RWPE1 (cell line): ENCODE measurements at regions not wholly inside any gene's neighbourhood (a gene's known extent, or its start where the extent isn't known, plus 50 kb on each side); places are given as distances from the start of the nearest gene placed in this dataset.

Source experiments
- CTCF ChIA-PET: fragments of 350-600 bp; sonication (Branson Sonifier 250); formaldehyde crosslinking; extraction: SDS; loops from one replicate; lab custom pipeline; 2021; lab: Yijun Ruan, JAX
- POLR2A ChIA-PET: fragments of 400-600 bp; formaldehyde crosslinking; extraction: SDS; loops from one replicate; lab custom pipeline; 2020; ENCODE audit warnings: antibody characterized with exemption; ENCODE audit not compliant: low non-redundant PET; lab: Yijun Ruan, JAX
- DNase-seq: peaks from one replicate; pipeline ENCODE4 v3.0.0; 2012; ENCODE audit warnings: low spot score
- H3K27ac ChIP-seq: fragments of 450-650 bp; 2 replicates; pipeline ENCODE4 v1.5.1; 2017
- TF ChIP-seq, protein P1 (sequence below): fragments of 450-650 bp; conservative IDR thresholded peaks from 2 replicates; pipeline ENCODE4 v1.5.1; 2017; ENCODE audit warnings: low read depth, mild to moderate bottlenecking

DNA sequence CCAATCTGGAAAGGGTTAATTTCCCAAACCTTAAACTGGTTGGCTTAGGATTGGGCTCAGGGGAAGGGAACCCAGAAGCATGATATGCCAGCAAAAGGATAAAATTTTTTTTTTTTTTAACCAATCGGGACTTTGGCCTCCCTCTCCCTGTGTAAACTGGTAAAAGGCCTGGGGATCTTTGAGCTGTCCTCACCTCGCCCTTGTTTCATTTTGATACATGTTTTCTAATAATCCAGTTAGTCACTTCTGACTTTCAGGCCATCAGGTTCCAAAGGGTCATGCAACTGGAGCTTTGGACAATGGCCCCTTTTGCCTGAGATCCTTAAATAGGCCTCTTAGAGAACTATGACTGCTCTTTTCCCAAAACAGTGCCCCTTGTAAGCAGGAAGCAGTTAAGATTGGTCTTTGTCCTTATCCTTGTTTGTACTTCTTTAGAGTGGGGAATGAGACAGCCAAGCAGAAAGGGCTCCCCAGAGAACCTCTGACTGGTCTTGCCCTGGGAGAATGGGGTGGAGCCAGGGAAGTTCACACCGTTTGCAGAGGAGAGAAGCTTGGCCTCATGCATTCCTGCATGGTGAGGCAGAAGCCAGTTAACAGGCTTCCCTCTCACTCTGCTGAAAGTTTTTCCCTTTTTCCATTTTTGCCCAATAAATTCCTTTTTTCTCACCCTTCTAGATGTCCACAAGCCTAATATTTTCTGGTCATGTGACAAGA lies 424.2 kb upstream of the CNTNAP2 start:
- CTCF ChIA-PET = no interaction called here

DNA sequence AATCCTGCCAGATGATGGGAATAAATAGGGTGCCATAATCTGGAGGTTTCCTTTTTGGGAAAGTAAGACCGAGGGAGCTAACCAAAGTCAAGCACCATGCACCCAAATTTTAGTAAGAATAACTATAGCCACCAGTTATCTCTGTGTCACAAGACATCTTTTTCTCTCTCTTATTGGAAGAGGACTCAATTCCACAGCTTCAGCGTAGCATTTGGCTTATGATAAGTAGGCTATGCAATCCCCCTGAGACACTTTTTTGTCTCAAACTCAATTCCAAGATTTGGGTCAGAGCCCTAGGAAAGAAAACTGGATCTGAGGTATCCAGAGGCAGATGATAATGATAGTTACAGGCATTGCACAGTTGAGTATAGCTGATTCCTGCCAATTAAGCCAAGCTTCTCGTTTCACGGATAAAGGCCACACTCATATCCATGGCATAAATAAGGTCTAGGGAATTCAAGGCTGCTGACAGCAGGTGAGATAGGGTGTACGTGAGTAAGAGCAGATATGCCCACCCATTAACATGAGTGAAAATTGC lies 425.2 kb upstream of the CNTNAP2 start:
- H3K27ac ChIP-seq = no peak overlapping the region
- TF ChIP-seq, protein P1, sequence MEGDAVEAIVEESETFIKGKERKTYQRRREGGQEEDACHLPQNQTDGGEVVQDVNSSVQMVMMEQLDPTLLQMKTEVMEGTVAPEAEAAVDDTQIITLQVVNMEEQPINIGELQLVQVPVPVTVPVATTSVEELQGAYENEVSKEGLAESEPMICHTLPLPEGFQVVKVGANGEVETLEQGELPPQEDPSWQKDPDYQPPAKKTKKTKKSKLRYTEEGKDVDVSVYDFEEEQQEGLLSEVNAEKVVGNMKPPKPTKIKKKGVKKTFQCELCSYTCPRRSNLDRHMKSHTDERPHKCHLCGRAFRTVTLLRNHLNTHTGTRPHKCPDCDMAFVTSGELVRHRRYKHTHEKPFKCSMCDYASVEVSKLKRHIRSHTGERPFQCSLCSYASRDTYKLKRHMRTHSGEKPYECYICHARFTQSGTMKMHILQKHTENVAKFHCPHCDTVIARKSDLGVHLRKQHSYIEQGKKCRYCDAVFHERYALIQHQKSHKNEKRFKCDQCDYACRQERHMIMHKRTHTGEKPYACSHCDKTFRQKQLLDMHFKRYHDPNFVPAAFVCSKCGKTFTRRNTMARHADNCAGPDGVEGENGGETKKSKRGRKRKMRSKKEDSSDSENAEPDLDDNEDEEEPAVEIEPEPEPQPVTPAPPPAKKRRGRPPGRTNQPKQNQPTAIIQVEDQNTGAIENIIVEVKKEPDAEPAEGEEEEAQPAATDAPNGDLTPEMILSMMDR = no peak
- ChIA-PET POLR2A (no interaction called here), CTCF (no interaction called here)
- DNase-seq = no peak

More for the DNA sequence above, 424.2 kb upstream of the CNTNAP2 start:
- peak; percentile 0 for DNase-seq
- TF ChIP-seq, protein P1 = no peak
- no peak overlapping the region for H3K27ac ChIP-seq
- POLR2A ChIA-PET = no interaction called here

DNA sequence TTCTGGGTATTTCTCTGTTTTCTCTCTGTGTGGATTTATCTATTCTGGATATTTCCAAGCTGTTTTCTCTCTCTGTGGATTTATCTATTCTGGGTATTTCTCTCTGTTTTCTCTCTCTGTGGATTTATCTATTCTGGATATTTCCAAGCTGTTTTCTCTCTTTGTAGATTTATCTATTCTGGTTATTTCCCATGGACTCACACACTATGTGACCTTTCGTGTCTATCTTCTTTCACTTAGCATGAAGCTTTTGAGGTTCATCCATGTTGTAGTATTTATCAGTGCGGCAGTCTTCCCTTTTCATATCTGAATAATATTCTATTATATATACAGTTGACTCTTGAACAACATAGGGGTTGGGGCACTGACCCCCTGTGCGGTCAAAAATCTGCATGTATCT lies 435.0 kb upstream of the CNTNAP2 start:
- no peak overlapping the region for H3K27ac ChIP-seq
- ChIA-PET POLR2A (no interaction called here), CTCF (no interaction called here)
- TF ChIP-seq, protein P1 = no peak
- DNase-seq = no peak

DNA sequence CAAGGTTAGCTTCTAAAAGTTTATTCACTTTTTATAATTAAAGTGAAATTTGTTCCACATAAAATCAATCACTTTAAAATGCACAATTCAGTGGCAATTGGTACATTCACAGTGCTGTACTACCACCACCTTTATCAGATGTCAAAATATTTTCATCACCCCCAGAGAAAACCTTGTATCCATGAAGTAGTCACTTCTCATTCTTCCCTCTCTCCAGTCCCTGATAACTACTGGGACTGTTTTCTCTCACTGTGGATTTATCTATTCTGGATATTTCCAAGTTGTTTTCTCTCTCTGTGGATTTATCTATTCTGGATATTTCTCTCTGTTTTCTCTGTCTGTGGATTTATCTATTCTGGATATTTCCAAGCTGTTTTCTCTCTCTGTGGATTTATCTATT lies 435.4 kb upstream of the CNTNAP2 start:
- CTCF ChIA-PET = no interaction called here

DNA sequence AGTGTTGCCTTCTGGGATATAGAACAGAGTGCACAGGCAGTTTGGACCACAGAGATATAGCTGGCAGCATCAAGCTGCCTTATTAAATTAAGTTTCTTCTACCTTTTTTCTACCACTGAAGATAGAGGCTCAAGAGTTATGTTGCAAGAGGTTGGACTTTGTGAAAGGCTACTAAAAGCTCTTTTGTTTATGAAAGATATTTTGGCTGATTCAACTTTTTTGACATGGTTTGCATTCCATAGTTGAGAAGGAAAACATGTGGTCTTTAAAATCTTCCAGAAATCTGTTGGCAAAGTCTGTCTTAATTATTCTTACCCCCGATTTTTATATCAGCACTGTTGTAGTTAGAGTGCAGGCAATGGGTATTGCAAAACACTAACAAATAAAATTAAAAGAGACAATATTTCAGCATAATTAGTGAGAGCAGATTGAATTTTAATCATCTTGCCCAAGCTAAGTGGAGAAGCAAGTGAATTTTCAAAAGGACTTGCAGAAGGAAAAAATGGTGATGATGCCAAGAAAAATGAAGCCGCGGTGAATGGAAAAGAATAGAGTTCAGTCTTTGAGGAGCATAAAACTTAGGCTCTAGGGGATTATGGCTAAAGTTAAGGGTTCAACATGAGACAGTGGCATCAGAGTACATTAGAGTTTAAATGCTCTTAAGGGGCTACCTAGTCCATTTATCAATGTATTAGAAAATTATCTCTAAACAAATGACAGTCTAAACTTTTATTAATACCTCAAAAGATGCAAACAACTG lies 450.9 kb upstream of the CNTNAP2 start:
- DNase-seq = no peak
- H3K27ac ChIP-seq = no peak overlapping the region
- CTCF ChIA-PET = no interaction called here
- POLR2A ChIA-PET = no interaction called here
- TF ChIP-seq, protein P1 = no peak

More for the DNA sequence above, 435.4 kb upstream of the CNTNAP2 start:
- H3K27ac ChIP-seq = no peak overlapping the region
- POLR2A ChIA-PET = no interaction called here
- TF ChIP-seq, protein P1 = no peak
- no peak for DNase-seq

DNA sequence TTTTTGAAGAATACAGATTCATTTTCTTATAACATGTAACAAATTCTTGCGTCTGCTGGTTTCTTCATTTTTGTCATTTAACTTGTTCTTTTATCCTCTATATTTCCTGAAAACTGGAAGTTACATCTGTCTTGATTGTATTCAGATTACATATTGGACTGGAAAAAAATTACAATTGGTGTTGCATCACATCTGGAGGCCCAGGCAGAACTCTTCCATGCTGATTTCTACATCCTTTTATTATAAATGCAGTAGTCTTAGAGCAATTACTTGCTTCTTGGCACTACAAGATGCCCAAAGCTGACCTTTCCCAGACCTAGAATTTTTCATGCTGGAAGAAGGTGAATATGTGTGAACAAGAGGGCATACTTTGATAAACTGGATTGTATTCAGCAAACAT lies 460.9 kb upstream of the CNTNAP2 start:
- H3K27ac ChIP-seq = no peak overlapping the region
- ChIA-PET CTCF (no interaction called here), POLR2A (no interaction called here)
- TF ChIP-seq, protein P1 = no peak
- DNase-seq = no peak
